ENCODE measurements at regions not wholly inside any gene's neighbourhood (a gene's known extent, or its start where the extent isn't known, plus 50 kb on each side); places are given as distances from the start of the nearest gene placed in this dataset.

- Mint-ChIP-seq H3K27ac (no peak overlapping the region), H3K9me3 (peaks cover 0 to 9% (median 0%) of the 10 kb centered on the region in 8 donors), H3K27me3 (peaks cover 13 to 17% of the 10 kb centered on the region in 2 donors), H3K36me3 (no peaks in the 10 kb centered on the region), H3K4me1 (no peaks in the 10 kb centered on the region), H3K4me3 (no peak overlapping the region)
- intact Hi-C loops (cut with micrococcal nuclease): no loop called here
- Histone ChIP-seq H3K27ac (ENCODE audit: low read depth, low read length) (no peak overlapping the region), H3K27me3 (ENCODE audit: insufficient read depth, low read length) (no peaks in the 10 kb centered on the region), H3K36me3 (ENCODE audit: insufficient read depth, low read length) (no peaks in the 10 kb centered on the region), H3K9me3 (ENCODE audit: control insufficient read depth in 1 of 2, low read length in 2 of 2) (no peaks in the 10 kb centered on the region), H3K4me3 (ENCODE audit: low read length in 2 of 2) (no peak overlapping the region), H3K4me1 (ENCODE audit: insufficient read depth, low read length) (no peaks in the 10 kb centered on the region)
- POLR2A ChIA-PET (ENCODE audit: partially characterized antibody): no interaction called here
- no peak for DNase-seq
- CTCF ChIA-PET (ENCODE audit: partially characterized antibody): no interaction called here
These were observed 196.7 kb upstream of the PFKP start for GRCh38 chr10:2870654-2871053.

GRCh38 chr10:2867788-2868299 lies 199.5 kb upstream of the PFKP start:
- ChIA-PET POLR2A (ENCODE audit: partially characterized antibody) (no interaction called here), CTCF (ENCODE audit: partially characterized antibody) (no interaction called here)
- no peaks in the 10 kb centered on the region for H3K9me3 ChIP-seq (ENCODE audit: control insufficient read depth in 1 of 2, low read length in 2 of 2)

GRCh38 chr10:2866569-2866968 lies 200.8 kb upstream of the PFKP start:
- Mint-ChIP-seq H3K9me3 (peaks cover 0 to 8% (median 0%) of the 10 kb centered on the region in 8 donors), H3K27me3 (peaks cover 12 to 14% of the 10 kb centered on the region in 2 donors), H3K27ac (no peak overlapping the region), H3K4me3 (no peak overlapping the region), H3K4me1 (no peaks in the 10 kb centered on the region), H3K36me3 (no peaks in the 10 kb centered on the region)
- H3K9me3 ChIP-seq (ENCODE audit: control insufficient read depth in 1 of 2, low read length in 2 of 2): no peaks in the 10 kb centered on the region
- ChIA-PET POLR2A (ENCODE audit: partially characterized antibody) (interaction anchor here (0.6 kb wide), 1 partner anchor 61 kb away, joined by 3 read pairs; no protein-coding TSS in a partner anchor), CTCF (ENCODE audit: partially characterized antibody) (no interaction called here)
- H3K27me3 ChIP-seq (ENCODE audit: insufficient read depth, low read length): no peaks in the 10 kb centered on the region
- H3K4me1 ChIP-seq (ENCODE audit: insufficient read depth, low read length): no peaks in the 10 kb centered on the region
- intact Hi-C loops (cut with micrococcal nuclease): no loop called here
- no peaks in the 10 kb centered on the region for H3K36me3 ChIP-seq (ENCODE audit: insufficient read depth, low read length)
- DNase-seq: no peak
- no peak overlapping the region for H3K4me3 ChIP-seq (ENCODE audit: low read length in 2 of 2)
- no peak overlapping the region for H3K27ac ChIP-seq (ENCODE audit: low read depth, low read length)

More at GRCh38 chr10:2867788-2868299, 199.5 kb upstream of the PFKP start:
- no peak overlapping the region for H3K4me3 Mint-ChIP-seq
- H3K36me3 Mint-ChIP-seq: no peaks in the 10 kb centered on the region
- intact Hi-C loops (cut with micrococcal nuclease): no loop called here
- H3K4me1 Mint-ChIP-seq: no peaks in the 10 kb centered on the region
- Histone ChIP-seq H3K27me3 (ENCODE audit: insufficient read depth, low read length) (no peaks in the 10 kb centered on the region), H3K36me3 (ENCODE audit: insufficient read depth, low read length) (no peaks in the 10 kb centered on the region), H3K4me1 (ENCODE audit: insufficient read depth, low read length) (no peaks in the 10 kb centered on the region), H3K27ac (ENCODE audit: low read depth, low read length) (no peak overlapping the region), H3K4me3 (ENCODE audit: low read length in 2 of 2) (no peak overlapping the region)
- no peak overlapping the region for H3K27ac Mint-ChIP-seq
- DNase-seq: no peak
- peaks cover 0 to 13% (median 0%) of the 10 kb centered on the region in 8 donors for H3K9me3 Mint-ChIP-seq
- peaks cover 12 to 19% of the 10 kb centered on the region in 2 donors for H3K27me3 Mint-ChIP-seq

GRCh38 chr10:2861632-2862210 lies 205.6 kb upstream of the PFKP start:
- CTCF ChIA-PET (ENCODE audit: partially characterized antibody): no interaction called here

GRCh38 chr10:2858452-2858851 lies 208.9 kb upstream of the PFKP start:
- no peaks in the 10 kb centered on the region for H3K36me3 ChIP-seq (ENCODE audit: insufficient read depth, low read length)
- H3K4me3 ChIP-seq (ENCODE audit: low read length in 2 of 2): no peak overlapping the region
- Mint-ChIP-seq H3K27ac (no peak overlapping the region), H3K9me3 (peaks cover 0 to 6% (median 4%) of the 10 kb centered on the region in 8 donors), H3K36me3 (no peaks in the 10 kb centered on the region), H3K27me3 (peaks cover 4 to 11% of the 10 kb centered on the region in 2 donors), H3K4me1 (no peaks in the 10 kb centered on the region), H3K4me3 (no peak overlapping the region)
- no peak for DNase-seq
- no peaks in the 10 kb centered on the region for H3K27me3 ChIP-seq (ENCODE audit: insufficient read depth, low read length)
- intact Hi-C loops (cut with micrococcal nuclease): no loop called here
- no peaks in the 10 kb centered on the region for H3K4me1 ChIP-seq (ENCODE audit: insufficient read depth, low read length)
- no peak overlapping the region for H3K27ac ChIP-seq (ENCODE audit: low read depth, low read length)
- POLR2A ChIA-PET (ENCODE audit: partially characterized antibody): no interaction called here
- CTCF ChIA-PET (ENCODE audit: partially characterized antibody): no interaction called here
- H3K9me3 ChIP-seq (ENCODE audit: control insufficient read depth in 1 of 2, low read length in 2 of 2): no peaks in the 10 kb centered on the region

More at GRCh38 chr10:2861632-2862210, 205.6 kb upstream of the PFKP start:
- peaks cover 0 to 9% (median 4%) of the 10 kb centered on the region in 8 donors for H3K9me3 Mint-ChIP-seq
- no peaks in the 10 kb centered on the region for H3K4me1 ChIP-seq (ENCODE audit: insufficient read depth, low read length)
- intact Hi-C loops (cut with micrococcal nuclease): no loop called here
- H3K36me3 ChIP-seq (ENCODE audit: insufficient read depth, low read length): no peaks in the 10 kb centered on the region
- H3K4me3 ChIP-seq (ENCODE audit: low read length in 2 of 2): no peak overlapping the region
- POLR2A ChIA-PET (ENCODE audit: partially characterized antibody): no interaction called here
- no peak for DNase-seq
- H3K27ac ChIP-seq (ENCODE audit: low read depth, low read length): no peak overlapping the region
- no peaks in the 10 kb centered on the region for H3K9me3 ChIP-seq (ENCODE audit: control insufficient read depth in 1 of 2, low read length in 2 of 2)
- H3K4me3 Mint-ChIP-seq: no peak overlapping the region
- H3K27me3 Mint-ChIP-seq: peaks cover 4 to 6% of the 10 kb centered on the region in 2 donors
- H3K36me3 Mint-ChIP-seq: no peaks in the 10 kb centered on the region
- H3K4me1 Mint-ChIP-seq: no peaks in the 10 kb centered on the region
- H3K27me3 ChIP-seq (ENCODE audit: insufficient read depth, low read length): no peaks in the 10 kb centered on the region
- no peak overlapping the region for H3K27ac Mint-ChIP-seq

- peaks cover 0 to 6% (median 4%) of the 10 kb centered on the region in 8 donors for H3K9me3 Mint-ChIP-seq
- intact Hi-C loops (cut with micrococcal nuclease): no loop called here
- no peaks in the 10 kb centered on the region for H3K9me3 ChIP-seq (ENCODE audit: control insufficient read depth in 1 of 2, low read length in 2 of 2)
- H3K4me3 Mint-ChIP-seq: no peak overlapping the region
- no peaks in the 10 kb centered on the region for H3K4me1 ChIP-seq (ENCODE audit: insufficient read depth, low read length)
- no peak for DNase-seq
- no peaks in the 10 kb centered on the region for H3K36me3 Mint-ChIP-seq
- H3K4me3 ChIP-seq (ENCODE audit: low read length in 2 of 2): no peak overlapping the region
- no peaks in the 10 kb centered on the region for H3K27me3 ChIP-seq (ENCODE audit: insufficient read depth, low read length)
- no peaks in the 10 kb centered on the region for H3K36me3 ChIP-seq (ENCODE audit: insufficient read depth, low read length)
- H3K27me3 Mint-ChIP-seq: peaks cover 4 to 11% of the 10 kb centered on the region in 2 donors
- H3K27ac Mint-ChIP-seq: no peak overlapping the region
- no peaks in the 10 kb centered on the region for H3K4me1 Mint-ChIP-seq
- ChIA-PET CTCF (ENCODE audit: partially characterized antibody) (no interaction called here), POLR2A (ENCODE audit: partially characterized antibody) (no interaction called here)
- no peak overlapping the region for H3K27ac ChIP-seq (ENCODE audit: low read depth, low read length)
These were observed 210.8 kb upstream of the PFKP start for GRCh38 chr10:2856598-2856997.

- no peaks in the 10 kb centered on the region for H3K36me3 ChIP-seq (ENCODE audit: insufficient read depth, low read length)
- ChIA-PET CTCF (ENCODE audit: partially characterized antibody) (no interaction called here), POLR2A (ENCODE audit: partially characterized antibody) (no interaction called here)
- H3K27me3 ChIP-seq (ENCODE audit: insufficient read depth, low read length): no peaks in the 10 kb centered on the region
- no peak overlapping the region for H3K27ac Mint-ChIP-seq
- intact Hi-C loops (cut with micrococcal nuclease): no loop called here
- no peak overlapping the region for H3K4me3 Mint-ChIP-seq
- no peak overlapping the region for H3K4me3 ChIP-seq (ENCODE audit: low read length in 2 of 2)
- H3K27ac ChIP-seq (ENCODE audit: low read depth, low read length): no peak overlapping the region
- peaks cover 10% of the 10 kb centered on the region in 2 donors for H3K27me3 Mint-ChIP-seq
- no peaks in the 10 kb centered on the region for H3K4me1 Mint-ChIP-seq
- H3K4me1 ChIP-seq (ENCODE audit: insufficient read depth, low read length): no peaks in the 10 kb centered on the region
- H3K36me3 Mint-ChIP-seq: no peaks in the 10 kb centered on the region
- H3K9me3 ChIP-seq (ENCODE audit: control insufficient read depth in 1 of 2, low read length in 2 of 2): no peaks in the 10 kb centered on the region
- no peak for DNase-seq
- peaks cover 0 to 2% (median 0%) of the 10 kb centered on the region in 8 donors for H3K9me3 Mint-ChIP-seq
These were observed 214.6 kb upstream of the PFKP start for GRCh38 chr10:2852574-2853323.
